GM18517 (cell line): ENCODE measurements at regions not wholly inside any gene's neighbourhood (a gene's known extent, or its start where the extent isn't known, plus 50 kb on each side); places are given as distances from the start of the nearest gene placed in this dataset.
A peak's percentile ranks its signal among the peaks of the same experiment; 100 is the strongest.

ENCODE experiments used
- ATAC-seq: cut with Tn5 transposase; IDR thresholded peaks from one replicate; pipeline ENCODE4 v1.9.1; 2021; ENCODE audit warnings: mild to moderate bottlenecking, moderate library complexity; ENCODE audit not compliant: unreplicated experiment

DNA sequence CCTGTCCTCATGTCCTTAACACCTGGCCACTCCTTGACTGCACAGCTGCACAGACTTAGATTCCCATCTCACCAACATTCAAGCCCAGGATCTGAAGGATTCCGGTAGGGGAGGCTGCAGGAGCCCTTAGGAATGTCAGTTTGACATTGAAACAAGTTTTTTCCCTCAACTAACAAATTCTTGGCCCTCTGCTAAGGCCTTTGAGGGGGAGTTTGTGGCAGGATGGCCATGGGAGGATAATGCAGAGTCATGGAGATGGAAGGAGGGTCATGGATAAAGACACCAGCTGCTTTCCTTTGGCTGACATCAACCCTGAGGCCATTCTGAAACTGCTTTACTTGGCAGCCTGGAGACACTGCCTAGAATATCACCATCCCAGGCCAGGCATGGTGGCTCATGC lies 63.4 kb upstream of the PPP2R5A start:
- ATAC-seq: no peak

DNA sequence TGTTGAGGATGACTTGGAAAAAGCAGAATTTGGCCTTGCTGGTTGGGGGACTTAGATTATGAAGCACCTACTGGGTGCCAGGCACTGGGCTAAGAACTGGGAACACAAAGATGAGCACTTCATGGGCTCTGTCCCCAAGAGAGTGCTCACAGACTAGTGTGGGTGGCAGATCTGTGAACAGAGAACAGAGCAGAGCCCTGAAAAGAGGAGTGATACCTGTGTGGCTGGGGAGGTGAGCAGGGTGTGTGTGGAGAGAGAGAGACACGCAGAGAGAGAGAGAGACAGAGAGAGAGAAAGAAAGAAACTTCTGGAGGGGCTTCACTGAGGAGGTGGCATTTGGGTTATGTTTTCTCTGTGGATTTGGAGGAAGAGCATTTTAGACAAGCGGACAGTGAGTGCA lies 61.1 kb upstream of the PPP2R5A start:
- no peak for ATAC-seq

DNA sequence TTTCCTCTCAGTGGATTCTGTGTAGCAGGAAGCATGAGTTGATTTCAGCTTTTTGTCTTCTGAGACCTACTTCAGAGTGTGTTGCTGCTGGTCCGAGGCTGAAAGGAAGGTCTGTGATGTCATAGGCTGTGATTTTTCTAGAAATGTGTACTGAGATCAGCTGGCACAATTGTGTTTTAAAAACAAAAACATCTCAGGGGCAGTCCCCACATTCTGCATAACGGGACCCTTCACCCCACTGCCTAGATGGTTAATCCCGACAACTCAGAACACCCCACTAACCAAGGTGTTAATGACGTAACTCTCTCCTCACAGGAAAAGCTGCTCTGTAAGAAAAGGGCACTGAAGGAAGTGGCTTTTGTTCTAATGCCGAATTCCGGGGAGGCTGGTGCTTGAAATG lies 59.8 kb upstream of the PPP2R5A start:
- ATAC-seq: no peak

DNA sequence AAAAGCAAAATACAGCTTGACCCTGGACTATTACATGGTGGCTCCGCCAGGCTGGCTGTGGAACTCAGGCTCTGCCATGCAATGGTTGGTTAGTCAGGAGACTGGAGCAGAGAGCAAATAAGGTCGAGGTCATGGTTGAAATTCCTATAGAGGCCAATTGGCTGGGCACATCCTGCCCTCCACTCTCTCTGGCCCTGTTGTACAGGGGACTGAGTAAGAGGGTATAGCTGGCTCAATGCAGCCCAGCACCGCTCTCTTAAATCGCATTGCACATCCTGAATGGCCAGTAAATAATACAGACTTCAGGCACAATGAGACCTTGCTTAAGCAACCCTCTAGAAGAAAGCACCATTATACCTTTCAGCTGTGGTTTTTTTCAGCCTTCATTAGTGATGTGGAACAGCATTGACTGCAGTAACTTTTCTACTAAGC lies 59.3 kb upstream of the PPP2R5A start:
- ATAC-seq: no peak

DNA sequence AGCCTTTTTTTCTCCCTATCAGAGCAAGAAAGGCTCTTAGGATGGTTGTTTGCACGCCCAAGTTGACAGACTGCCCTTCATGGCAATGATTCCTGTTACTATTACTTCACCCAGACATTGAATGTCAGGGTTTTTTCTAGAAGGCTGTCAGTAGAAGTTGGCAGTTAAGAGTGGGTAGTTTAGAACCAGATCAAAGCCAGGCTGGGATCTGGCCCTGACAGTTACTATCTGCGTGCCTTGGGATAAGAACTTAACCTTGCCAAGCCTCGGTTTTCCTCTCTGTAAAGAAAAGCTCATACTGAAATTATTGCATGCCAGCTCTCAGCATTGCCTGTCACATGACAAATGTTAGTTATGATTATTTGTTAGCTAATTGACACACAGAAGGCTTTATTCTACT lies 58.7 kb upstream of the PPP2R5A start:
- ATAC-seq: no peak

DNA sequence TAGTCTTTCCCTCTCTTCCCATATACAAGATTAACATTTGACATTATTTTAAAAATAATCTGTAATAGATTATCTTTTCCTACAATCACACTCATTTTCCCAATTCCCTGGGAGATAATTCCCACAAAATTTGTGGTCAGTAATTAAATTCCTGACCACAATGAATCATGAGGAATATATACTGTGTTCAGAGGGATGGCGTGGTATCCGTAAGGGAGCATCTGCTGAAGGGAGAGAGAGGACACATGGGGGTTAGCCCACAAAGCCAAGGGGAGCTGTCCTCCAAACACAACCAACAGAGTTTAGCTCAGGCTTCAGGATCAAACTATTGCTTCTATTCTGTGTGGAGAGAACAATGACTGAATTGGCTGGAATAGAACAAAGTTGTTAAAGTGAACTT lies 57.1 kb upstream of the PPP2R5A start:
- ATAC-seq: no peak

DNA sequence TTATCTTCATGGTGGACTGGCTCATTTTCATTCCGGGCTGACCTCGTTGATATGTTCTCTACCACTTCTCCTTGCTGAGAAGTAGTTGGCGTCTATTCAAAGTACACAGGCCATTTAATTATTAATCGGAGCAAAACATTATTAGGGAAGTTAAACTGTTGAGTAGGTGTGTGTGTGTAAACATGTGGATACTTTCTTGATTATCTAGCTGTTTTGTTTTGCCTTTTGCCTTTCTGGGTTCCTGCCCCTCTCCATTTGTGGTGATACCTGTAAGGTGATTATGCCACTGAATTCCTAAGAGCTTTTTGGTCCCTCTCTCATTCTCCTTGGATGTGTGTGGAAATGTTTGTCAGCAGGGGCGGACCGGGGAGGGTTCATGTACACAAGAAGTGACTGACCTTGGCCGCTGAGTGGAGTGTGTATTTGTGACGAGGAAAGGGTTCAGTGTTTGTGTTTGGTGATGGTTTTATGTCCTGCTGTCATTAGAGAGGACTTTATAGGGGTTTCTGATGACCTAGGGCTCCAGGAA lies 56.6 kb upstream of the PPP2R5A start:
- no peak for ATAC-seq

DNA sequence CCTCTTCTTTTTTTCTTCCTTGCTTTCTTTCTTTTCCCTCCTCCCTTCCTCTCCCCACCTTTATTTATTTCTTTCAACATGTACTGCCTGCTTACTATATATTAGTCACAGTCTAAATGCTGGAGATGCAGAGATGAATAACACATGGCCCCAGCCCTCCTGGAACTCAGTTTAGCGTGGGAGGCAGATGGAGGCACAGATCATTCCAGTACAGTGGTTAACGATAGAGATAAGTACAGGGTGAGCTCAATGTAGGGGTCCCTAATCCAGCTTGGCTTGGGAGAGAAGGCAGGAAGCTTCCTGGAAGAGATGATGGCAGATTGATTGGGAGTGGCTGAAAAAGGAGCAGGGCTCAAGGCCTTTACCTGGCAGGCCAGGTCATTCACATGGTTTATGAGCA lies 55.6 kb upstream of the PPP2R5A start:
- ATAC-seq: no peak

DNA sequence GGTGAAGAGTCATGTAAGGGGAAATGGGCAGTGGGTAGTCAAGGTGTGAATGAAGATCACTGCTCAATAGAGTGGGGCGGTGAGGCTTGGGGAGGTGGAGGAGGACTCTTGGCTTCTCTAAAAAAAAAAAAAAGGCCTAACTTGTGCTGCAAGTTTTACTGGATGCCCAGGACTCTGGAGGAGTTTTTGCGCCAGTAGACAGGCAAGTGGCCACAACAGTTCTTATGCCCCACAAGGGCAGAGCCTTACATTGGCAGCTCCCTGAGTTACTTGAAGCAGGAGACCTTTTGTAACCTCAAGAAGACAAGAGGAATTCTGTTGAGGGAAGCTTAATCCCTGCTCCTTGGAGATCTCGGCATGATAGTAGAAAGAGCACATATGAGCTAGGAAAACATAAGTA lies 54.9 kb upstream of the PPP2R5A start:
- ATAC-seq: no peak

DNA sequence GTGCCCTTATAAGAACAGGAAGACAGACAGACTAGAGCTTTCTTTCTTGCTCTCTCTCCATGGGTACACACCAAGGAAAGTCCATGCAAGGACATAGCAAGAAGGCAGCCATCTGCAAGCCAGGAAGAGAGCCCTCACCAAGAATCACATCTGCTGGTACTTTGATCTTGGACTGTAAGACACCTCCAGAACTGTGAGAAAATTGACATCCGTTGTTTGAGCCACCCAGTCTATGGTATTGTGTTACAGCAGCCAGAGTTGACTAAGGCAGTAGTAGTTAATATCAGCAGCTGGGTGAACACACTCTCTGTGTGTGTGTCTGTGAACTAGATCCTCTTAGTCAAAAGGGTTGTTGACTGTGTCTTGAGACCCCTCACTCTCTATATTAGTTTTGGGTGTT lies 53.8 kb upstream of the PPP2R5A start:
- ATAC-seq: no peak

DNA sequence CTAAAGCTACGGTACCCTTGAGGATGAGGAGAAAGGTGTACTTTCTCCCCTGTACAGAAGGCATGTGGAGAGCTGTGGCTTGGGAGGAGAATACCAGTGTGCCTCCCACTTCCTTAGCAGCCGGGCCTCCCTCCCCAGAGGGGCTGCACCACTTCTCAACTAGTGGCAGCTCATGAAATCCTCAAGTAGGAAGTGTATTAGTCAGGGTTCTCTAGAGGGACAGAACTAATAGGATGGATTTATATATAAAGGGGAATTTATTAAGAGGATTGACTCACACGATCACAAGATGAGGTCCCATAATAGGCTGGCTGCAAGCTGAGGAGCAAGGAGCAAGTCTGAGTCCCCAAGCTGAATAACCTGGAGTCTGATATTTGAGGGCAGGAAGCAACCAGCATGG lies 53.1 kb upstream of the PPP2R5A start:
- ATAC-seq: no peak

DNA sequence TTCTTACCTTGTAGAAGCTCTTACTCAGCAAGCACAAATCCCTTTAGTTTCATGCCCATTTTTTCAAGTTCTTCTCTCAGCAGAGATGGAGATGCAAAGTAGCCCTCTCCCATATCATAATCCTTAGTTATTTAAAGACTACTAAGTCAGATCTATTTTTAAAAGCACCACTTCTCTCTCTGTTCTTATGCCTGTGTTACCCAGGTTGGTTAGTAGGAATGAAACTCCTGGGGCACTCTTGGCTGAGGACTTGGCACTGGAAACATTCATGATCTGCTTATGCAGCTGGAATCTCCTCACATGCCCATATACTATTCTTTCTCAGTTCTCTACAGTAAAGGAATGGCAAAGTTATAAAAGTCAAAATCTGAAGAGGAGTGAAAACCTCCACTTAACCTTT lies 51.9 kb upstream of the PPP2R5A start:
- no peak for ATAC-seq

DNA sequence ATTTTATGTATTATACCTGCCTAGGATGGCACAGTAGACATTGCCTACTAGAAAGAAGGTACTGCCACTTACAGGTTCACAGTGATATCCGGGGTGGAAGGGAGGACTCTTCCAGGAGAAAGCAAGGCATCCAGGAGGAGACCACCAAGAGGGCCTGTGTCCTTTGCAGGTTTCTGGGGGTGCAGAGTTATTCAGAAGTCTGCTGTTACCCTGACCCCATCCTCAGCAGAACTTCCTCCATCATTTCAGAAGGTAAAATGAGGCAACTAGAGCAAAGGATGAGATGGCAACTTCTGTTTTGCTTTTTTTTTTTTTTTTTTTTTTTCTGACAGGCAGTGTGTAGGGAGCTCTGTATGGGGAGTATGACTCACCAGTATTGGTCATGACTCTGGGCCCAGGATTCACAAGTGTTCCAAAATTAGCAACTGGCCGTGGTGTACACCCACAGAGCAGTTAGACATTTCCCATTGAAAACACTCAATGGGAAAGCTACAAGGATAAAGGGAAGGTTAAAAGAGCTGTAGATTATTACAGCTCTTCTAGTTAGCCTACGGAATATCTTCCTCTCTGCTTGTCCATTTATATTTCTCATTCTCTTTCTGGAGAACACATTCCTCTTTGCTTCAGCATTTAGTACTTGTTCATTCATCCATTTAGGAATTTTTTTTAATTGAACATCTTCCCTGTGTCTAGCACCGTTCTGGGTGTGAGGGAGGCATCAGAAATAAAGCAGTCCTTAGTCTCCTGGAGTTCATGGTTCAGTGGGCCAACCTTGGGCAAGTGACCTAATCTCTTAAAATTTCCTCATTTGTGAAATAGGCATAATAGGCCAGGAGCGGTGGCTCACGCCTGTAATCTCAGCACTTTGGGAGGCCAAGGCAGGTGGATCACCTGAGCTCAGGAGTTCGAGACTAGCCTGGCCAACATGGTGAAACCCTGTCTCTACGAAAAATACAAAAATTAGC lies 50.5 kb upstream of the PPP2R5A start:
- ATAC-seq: peak; percentile 62
